ENCODE measurements at regions not wholly inside any gene's neighbourhood (a gene's known extent, or its start where the extent isn't known, plus 50 kb on each side); places are given as distances from the start of the nearest gene placed in this dataset.

DNA sequence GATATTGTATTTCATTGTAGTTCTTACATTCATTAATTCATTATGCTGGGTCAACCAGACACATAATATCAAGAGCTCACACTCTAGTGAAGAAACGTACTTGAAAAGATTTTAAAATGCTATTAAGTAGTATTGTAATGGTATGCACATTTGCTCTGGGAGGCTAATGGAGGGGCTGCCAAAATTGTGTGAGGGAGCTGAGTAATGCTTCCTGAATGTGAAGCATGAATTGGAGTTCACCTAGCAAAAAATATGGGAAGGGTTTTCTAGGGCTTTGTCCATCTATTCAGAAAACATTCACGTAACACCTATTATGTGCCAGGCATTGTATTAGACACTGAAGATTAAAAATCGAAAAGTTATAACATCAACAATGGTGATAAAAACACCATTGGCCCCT is 403.8 kb upstream of the PDE3A start:
- TF ChIP-seq, protein P1, sequence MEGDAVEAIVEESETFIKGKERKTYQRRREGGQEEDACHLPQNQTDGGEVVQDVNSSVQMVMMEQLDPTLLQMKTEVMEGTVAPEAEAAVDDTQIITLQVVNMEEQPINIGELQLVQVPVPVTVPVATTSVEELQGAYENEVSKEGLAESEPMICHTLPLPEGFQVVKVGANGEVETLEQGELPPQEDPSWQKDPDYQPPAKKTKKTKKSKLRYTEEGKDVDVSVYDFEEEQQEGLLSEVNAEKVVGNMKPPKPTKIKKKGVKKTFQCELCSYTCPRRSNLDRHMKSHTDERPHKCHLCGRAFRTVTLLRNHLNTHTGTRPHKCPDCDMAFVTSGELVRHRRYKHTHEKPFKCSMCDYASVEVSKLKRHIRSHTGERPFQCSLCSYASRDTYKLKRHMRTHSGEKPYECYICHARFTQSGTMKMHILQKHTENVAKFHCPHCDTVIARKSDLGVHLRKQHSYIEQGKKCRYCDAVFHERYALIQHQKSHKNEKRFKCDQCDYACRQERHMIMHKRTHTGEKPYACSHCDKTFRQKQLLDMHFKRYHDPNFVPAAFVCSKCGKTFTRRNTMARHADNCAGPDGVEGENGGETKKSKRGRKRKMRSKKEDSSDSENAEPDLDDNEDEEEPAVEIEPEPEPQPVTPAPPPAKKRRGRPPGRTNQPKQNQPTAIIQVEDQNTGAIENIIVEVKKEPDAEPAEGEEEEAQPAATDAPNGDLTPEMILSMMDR (conservative IDR thresholded peaks at IDR 0.05; ENCODE audit: low read depth, low read length): no peak
- TF ChIP-seq MXI1 (IDR thresholded peaks at IDR 0.05; ENCODE audit: borderline replicate concordance, low read depth, low read length) (no peak), NFE2L2 (IDR thresholded peaks at IDR 0.05; ENCODE audit: low read depth, low read length) (no peak), POLR2A (IDR thresholded peaks at IDR 0.05; ENCODE audit: low read depth, low read length) (no peak), SMC3 (IDR thresholded peaks at IDR 0.05; ENCODE audit: low read depth, low read length) (no peak), RAD21 (IDR thresholded peaks at IDR 0.05; ENCODE audit: low read length) (no peak), CEBPB (IDR thresholded peaks at IDR 0.05; ENCODE audit: low read depth, low read length) (no peak), BHLHE40 (IDR thresholded peaks at IDR 0.05; ENCODE audit: low read depth, low read length) (no peak)
- TF ChIP-seq, protein P2, sequence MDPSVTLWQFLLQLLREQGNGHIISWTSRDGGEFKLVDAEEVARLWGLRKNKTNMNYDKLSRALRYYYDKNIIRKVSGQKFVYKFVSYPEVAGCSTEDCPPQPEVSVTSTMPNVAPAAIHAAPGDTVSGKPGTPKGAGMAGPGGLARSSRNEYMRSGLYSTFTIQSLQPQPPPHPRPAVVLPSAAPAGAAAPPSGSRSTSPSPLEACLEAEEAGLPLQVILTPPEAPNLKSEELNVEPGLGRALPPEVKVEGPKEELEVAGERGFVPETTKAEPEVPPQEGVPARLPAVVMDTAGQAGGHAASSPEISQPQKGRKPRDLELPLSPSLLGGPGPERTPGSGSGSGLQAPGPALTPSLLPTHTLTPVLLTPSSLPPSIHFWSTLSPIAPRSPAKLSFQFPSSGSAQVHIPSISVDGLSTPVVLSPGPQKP (IDR thresholded peaks at IDR 0.05; ENCODE audit: borderline replicate concordance, low read depth, low read length): no peak
